Ovary (tissue), 7 donors: ENCODE measurements at regions not wholly inside any gene's neighbourhood (a gene's known extent, or its start where the extent isn't known, plus 50 kb on each side); places are given as distances from the start of the nearest gene placed in this dataset.

Experiments
- DNase-seq, 5 donors: peaks; one replicate each; pipeline ENCODE4 v3.0.0-alpha.2; 2019 to 2020
- H3K27ac ChIP-seq, 2 donors: fragments of 200-600 bp; one replicate each; pipeline versions ENCODE4 v1.5.1 to v1.8.0; 2019 to 2022
- H3K27me3 ChIP-seq: fragments of 200-600 bp; one replicate; pipeline ENCODE4 v1.8.0; 2022
- H3K36me3 ChIP-seq: fragments of 200-600 bp; sonication (generic); one replicate; pipeline ENCODE4 v1.5.1; 2019
- H3K4me1 ChIP-seq: one replicate; pipeline ENCODE4 v1.8.1; 2013; ENCODE audit warnings: mild to moderate bottlenecking, moderate library complexity; ENCODE audit not compliant: insufficient read depth
- H3K4me3 ChIP-seq: fragments of 200-600 bp; sonication (generic); one replicate; pipeline ENCODE4 v1.5.1; 2017
- H3K9me3 ChIP-seq, 2 donors: fragments of 200-600 bp in 1 of 2; sonication (generic) in 1 of 2; one replicate each; pipeline versions ENCODE4 v1.5.1 to v1.8.1; 2013 to 2019; ENCODE audit warnings: mild to moderate bottlenecking in 1 of 2, moderate library complexity in 1 of 2
- CTCF ChIP-seq, 3 donors: fragments of 450-650 bp in 2 of 3; fragments of 200-600 bp in 1 of 3; IDR thresholded peaks; one replicate each; pipeline versions ENCODE4 v1.5.1 to v1.8.0; 2016 to 2022; ENCODE audit warnings: antibody characterized with exemption in 3 of 3, mild to moderate bottlenecking in 1 of 3
- EP300 ChIP-seq: sonication (generic); formaldehyde crosslinking; IDR thresholded peaks from one replicate; pipeline ENCODE4 v1.6.1; 2017; ENCODE audit warnings: antibody characterized with exemption
- POLR2A ChIP-seq: fragments of 450-650 bp; IDR thresholded peaks from one replicate; pipeline ENCODE4 v1.6.1; 2017; ENCODE audit warnings: antibody characterized with exemption, mild to moderate bottlenecking, moderate library complexity
- WGBS, 3 donors: extraction: QIAGEN DNeasy Blood & Tissue Kit in 1 of 3; methylation state at CpG; one replicate each; pipeline versions ENCODE4 v1.1.5 to v1.1.7; 2013 to 2017; 5-methylcytosine and 5-hydroxymethylcytosine counted together
- intact Hi-C, 4 donors: fragments of 100-400 bp; cut with DNase I; formaldehyde crosslinking; loops; one replicate each; pipeline versions ENCODE4 v1.11.0 to v1.15.1; 2022 to 2023
- donor health status: DM: no; HTN: no; CAD: no; lungs with moderate emphysema.
- donor health status: DM: no; HTN: no; CAD: no.
- donor health status: Bipolar disorder and iron deficiency.
- donor health status: DM: no; HTN: no; CAD: no.
- donor health status: DM: yes; HTN: yes; CAD: no.

- WGBS, 3 donors, result 10 to 15% (median 14%) methylated on average over 3 of the region's 3 CpGs
- TF ChIP-seq CTCF (IDR thresholded peaks at IDR 0.05), result no peak
- no peak for TF ChIP-seq POLR2A
- TF ChIP-seq EP300, result no peak
These were observed 570.1 kb downstream of the PLCL1 start for GRCh38 chr2:198374375-198375082.

GRCh38 chr2:198371921-198372543, 567.6 kb downstream of the PLCL1 start:
- Histone ChIP-seq H3K4me1 (no peaks in the 10 kb centered on the region), H3K36me3 (no peaks in the 10 kb centered on the region), H3K27ac (no peak overlapping the region), H3K4me3 (no peak overlapping the region), H3K9me3 (no peaks in the 10 kb centered on the region), H3K27me3 (no peaks in the 10 kb centered on the region)
- intact Hi-C loops, result loop anchor here in 1 of 4 donors (5.0 kb wide), 1 partner anchor 1125 kb away; no protein-coding TSS in a partner anchor
- WGBS, 3 donors, result 74 to 80% (median 76%) methylated on average over 10 of the region's 10 CpGs
- DNase-seq, result no peak
- no peak for TF ChIP-seq POLR2A
- TF ChIP-seq EP300, result no peak
- no peak for TF ChIP-seq CTCF (IDR thresholded peaks at IDR 0.05)

More at GRCh38 chr2:198374375-198375082, 570.1 kb downstream of the PLCL1 start:
- Histone ChIP-seq H3K9me3 (no peaks in the 10 kb centered on the region), H3K4me1 (no peaks in the 10 kb centered on the region), H3K27me3 (no peaks in the 10 kb centered on the region), H3K27ac (no peak overlapping the region), H3K4me3 (no peak overlapping the region), H3K36me3 (no peaks in the 10 kb centered on the region)
- intact Hi-C loops, result loop anchor here in 1 of 4 donors (5.0 kb wide), 1 partner anchor 1123 kb away; no protein-coding TSS in a partner anchor
- DNase-seq, result no peak

GRCh38 chr2:198371329-198371728, 566.9 kb downstream of the PLCL1 start:
- intact Hi-C loops, result loop anchor here in 1 of 4 donors (5.0 kb wide), 1 partner anchor 1126 kb away; no protein-coding TSS in a partner anchor
- no peak overlapping the region for H3K4me3 ChIP-seq
- H3K36me3 ChIP-seq, result no peaks in the 10 kb centered on the region
- H3K4me1 ChIP-seq, result no peaks in the 10 kb centered on the region
- H3K27ac ChIP-seq, result no peak overlapping the region
- TF ChIP-seq CTCF (IDR thresholded peaks at IDR 0.05) (no peak), POLR2A (no peak), EP300 (no peak)
- no peaks in the 10 kb centered on the region for H3K9me3 ChIP-seq
- whole genome bisulfite sequencing, 3 donors, result 88 to 93% (median 89%) methylated on average over 1 of the region's 1 CpG
- no peak for DNase-seq
- H3K27me3 ChIP-seq, result no peaks in the 10 kb centered on the region

GRCh38 chr2:198368089-198368488, 563.7 kb downstream of the PLCL1 start:
- H3K36me3 ChIP-seq, result no peaks in the 10 kb centered on the region
- intact Hi-C loops, result loop anchor here in 1 of 4 donors (5.0 kb wide), 1 partner anchor 944 kb away; no protein-coding TSS in a partner anchor
- no peak overlapping the region for H3K27ac ChIP-seq
- TF ChIP-seq POLR2A (no peak), EP300 (no peak), CTCF (IDR thresholded peaks at IDR 0.05) (no peak)
- no peaks in the 10 kb centered on the region for H3K9me3 ChIP-seq
- no peak overlapping the region for H3K4me3 ChIP-seq
- H3K27me3 ChIP-seq, result no peaks in the 10 kb centered on the region
- WGBS, 3 donors, result 25 to 49% (median 31%) methylated on average over 2 of the region's 2 CpGs
- no peak for DNase-seq
- no peaks in the 10 kb centered on the region for H3K4me1 ChIP-seq
